ENCODE measurements at regions not wholly inside any gene's neighbourhood (a gene's known extent, or its start where the extent isn't known, plus 50 kb on each side); places are given as distances from the start of the nearest gene placed in this dataset.

DNA sequence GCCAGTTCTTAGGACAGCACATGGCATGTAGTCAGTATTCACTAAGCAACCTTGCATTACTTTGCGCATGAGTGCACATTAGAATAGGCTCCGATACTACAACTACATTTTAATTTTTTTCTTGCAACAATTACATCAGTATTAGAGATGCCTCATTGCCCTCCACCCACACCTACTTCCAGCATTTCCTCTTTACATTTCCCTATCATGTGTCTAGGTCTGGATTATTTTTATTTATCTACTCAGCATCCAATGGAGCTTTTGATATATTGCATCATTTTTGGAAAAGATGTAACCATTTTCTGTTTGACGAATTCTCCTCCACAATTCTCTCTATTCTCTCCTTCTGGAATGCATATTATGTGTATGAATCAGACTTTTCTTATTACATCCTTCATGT lies 258.2 kb upstream of the GLI3 start:
- TF ChIP-seq, protein P1, sequence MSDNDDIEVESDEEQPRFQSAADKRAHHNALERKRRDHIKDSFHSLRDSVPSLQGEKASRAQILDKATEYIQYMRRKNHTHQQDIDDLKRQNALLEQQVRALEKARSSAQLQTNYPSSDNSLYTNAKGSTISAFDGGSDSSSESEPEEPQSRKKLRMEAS (IDR thresholded peaks at IDR 0.05; ENCODE audit: low read depth) = no peak
- TF ChIP-seq, protein P2, sequence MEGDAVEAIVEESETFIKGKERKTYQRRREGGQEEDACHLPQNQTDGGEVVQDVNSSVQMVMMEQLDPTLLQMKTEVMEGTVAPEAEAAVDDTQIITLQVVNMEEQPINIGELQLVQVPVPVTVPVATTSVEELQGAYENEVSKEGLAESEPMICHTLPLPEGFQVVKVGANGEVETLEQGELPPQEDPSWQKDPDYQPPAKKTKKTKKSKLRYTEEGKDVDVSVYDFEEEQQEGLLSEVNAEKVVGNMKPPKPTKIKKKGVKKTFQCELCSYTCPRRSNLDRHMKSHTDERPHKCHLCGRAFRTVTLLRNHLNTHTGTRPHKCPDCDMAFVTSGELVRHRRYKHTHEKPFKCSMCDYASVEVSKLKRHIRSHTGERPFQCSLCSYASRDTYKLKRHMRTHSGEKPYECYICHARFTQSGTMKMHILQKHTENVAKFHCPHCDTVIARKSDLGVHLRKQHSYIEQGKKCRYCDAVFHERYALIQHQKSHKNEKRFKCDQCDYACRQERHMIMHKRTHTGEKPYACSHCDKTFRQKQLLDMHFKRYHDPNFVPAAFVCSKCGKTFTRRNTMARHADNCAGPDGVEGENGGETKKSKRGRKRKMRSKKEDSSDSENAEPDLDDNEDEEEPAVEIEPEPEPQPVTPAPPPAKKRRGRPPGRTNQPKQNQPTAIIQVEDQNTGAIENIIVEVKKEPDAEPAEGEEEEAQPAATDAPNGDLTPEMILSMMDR (IDR thresholded peaks at IDR 0.05) = no peak
- TF ChIP-seq RCOR1 (IDR thresholded peaks at IDR 0.05; ENCODE audit: low read length) (no peak), ELF1 (IDR thresholded peaks at IDR 0.05) (no peak), EZH2phosphoT487 (IDR thresholded peaks at IDR 0.05; ENCODE audit: borderline replicate concordance, low read depth) (no peak), YY1 (IDR thresholded peaks at IDR 0.05; ENCODE audit: low read depth) (no peak), RFX5 (IDR thresholded peaks at IDR 0.05; ENCODE audit: low read length) (no peak), MXI1 (IDR thresholded peaks at IDR 0.05; ENCODE audit: low read depth, low read length) (no peak)
- TF ChIP-seq, protein P3, sequence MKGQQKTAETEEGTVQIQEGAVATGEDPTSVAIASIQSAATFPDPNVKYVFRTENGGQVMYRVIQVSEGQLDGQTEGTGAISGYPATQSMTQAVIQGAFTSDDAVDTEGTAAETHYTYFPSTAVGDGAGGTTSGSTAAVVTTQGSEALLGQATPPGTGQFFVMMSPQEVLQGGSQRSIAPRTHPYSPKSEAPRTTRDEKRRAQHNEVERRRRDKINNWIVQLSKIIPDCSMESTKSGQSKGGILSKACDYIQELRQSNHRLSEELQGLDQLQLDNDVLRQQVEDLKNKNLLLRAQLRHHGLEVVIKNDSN (IDR thresholded peaks at IDR 0.05; ENCODE audit: borderline replicate concordance, low read depth) = no peak

Data from SK-N-SH (cell line).